ENCODE measurements at regions not wholly inside any gene's neighbourhood (a gene's known extent, or its start where the extent isn't known, plus 50 kb on each side); places are given as distances from the start of the nearest gene placed in this dataset.
"Not testable (repeated sequence)": the region's sequence is repeated elsewhere in the genome, so short reads cannot be mapped to it uniquely, and the experiment has no call there.

GRCh38 chr9:129544761-129545160 lies 76.1 kb downstream of the C9orf50 start:
- no peak for DNase-seq

DNA sequence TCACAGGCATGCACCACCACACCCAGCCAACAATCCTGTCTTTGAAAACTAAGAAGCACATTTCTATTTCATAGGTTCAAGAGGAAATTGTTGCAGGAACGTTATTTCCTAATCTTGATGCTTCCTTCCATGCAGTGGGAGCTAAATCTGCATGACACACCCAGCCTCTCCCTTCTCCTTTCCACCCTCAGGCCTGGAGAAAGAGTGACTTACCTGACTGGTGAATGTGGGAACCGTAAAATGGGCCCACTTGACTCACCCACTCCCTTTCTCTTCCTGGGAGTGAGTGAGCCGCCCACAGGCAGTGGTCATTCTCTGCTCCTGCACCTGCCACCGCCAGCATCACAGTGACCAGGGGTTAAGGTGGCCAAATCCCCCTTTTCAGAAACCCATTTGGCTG lies 78.2 kb downstream of the C9orf50 start:
- no peak for DNase-seq

DNA sequence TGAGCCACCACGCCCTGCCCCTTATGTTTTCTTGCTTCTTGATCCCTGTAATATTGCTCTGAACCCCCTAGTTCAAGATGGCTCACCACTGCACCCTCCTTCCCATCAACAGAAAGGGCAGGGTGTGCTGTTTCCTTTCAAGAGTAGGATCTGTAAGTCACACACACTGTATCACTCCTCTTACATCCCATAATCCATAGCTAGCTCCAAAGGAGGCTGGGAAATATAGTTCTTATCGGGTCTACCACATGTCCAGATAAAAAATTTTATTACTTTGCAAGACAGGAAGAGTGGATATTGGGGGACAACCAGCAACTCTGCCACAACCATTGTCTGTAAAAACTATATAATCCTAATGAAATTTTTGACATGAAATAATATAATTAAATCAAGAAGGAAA lies 79.6 kb downstream of the C9orf50 start:
- DNase-seq = no peak

- no peak for DNase-seq
Observed at GRCh38 chr9:129539446-129539845, 81.5 kb downstream of the C9orf50 start.

DNA sequence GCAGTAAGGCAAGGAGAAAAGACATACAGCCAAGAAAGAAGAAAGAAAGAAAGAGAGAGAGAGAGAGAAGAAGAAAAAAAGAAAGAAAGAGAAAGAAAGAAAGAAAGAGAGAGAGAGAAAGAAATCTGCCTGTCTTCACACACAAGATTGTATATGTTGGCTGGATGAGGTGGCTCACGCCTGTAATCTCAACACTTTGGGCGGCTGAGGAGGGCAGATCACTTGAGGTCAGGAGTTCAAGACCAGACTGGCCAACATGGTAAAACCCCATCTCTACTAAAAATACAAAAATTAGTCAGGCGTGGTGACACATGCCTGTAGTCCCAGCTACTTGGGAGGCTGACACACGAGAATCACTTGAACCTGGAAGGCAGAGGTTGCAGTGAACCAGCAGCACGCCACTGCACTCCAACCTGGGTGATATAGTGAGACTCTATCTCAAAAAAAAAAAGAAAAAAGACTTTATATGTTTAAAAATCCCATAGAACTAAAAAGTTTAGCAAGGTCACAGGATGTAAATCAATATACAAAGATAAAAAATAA lies 89.0 kb downstream of the C9orf50 start:
- DNase-seq = not testable (repeated sequence)

GRCh38 chr9:129527955-129528354 lies 92.9 kb downstream of the C9orf50 start:
- DNase-seq = not testable (repeated sequence)

GRCh38 chr9:129525656-129526196 lies 95.2 kb downstream of the C9orf50 start:
- DNase-seq = no peak

GRCh38 chr9:129524582-129525270 lies 96.2 kb downstream of the C9orf50 start:
- no peak for DNase-seq

- DNase-seq = no peak
Observed at GRCh38 chr9:129523943-129524581, 96.8 kb downstream of the C9orf50 start.

GRCh38 chr9:129522351-129522750 lies 98.5 kb downstream of the C9orf50 start:
- DNase-seq = no peak

DNA sequence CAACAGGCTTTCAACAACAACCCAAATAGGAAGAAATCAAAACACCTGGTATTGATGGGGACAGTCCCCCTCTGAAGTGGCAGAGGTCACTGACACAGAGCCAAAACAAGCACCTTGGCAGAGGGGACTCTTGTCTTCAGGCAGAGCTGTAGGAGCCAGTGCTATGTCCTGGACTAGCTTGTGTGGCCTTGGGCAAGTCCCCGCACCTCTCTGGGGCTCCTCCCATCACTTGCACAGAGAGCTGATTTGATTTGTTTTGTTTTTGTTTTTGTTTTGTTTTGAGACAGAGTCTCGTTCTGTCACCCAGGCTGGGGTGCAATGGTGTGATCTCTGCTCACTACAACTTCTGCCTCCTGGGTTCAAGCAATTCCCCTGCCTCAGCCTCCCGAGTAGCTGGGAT lies 100.8 kb downstream of the C9orf50 start:
- DNase-seq = no peak

DNA sequence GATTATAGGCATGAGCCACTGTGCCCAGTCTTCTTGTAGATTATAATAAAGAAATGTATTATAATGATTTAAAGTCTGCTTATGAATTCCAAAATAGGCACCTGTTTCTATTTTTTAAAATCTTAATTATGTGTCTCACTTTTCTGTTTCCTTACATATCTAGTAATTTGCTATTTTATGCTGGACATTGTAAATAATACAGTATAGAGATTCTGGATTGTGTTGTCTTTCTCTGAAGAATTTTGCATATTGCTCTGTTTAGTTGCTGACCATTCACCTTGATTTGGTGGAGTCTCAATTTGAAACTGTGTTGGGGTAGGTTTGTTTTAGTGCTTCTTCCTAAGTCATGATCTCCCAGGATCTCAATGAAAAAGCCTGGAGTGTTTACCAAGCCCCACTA lies 102.8 kb downstream of the C9orf50 start:
- no peak for DNase-seq

GRCh38 chr9:129517006-129517405 lies 103.9 kb downstream of the C9orf50 start:
- no peak for DNase-seq

GRCh38 chr9:129514891-129515290 lies 106.0 kb downstream of the C9orf50 start:
- no peak for DNase-seq

- DNase-seq = no peak
Observed at GRCh38 chr9:129514497-129514867, 106.4 kb downstream of the C9orf50 start.

GRCh38 chr9:129513856-129514496 lies 106.9 kb downstream of the C9orf50 start:
- no peak for DNase-seq

DNA sequence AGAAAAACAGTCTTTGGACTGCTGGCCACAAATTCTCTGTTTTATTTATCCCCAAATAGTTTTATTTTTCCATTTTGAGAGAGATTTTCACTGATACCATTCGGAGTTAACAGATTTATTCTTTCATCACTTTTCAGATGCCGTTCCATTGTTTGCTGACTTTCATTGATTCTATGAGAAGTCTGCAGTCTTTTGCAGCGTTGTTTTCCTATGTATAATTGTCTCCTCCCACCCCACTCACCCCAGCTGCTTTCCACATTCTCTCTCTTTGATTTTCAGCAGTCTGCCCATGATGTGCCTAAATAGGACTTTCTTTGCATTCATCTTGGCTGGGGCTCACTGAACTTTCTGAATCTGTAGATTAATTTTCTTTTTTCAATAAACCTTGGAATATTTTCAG lies 107.6 kb downstream of the C9orf50 start:
- DNase-seq = no peak

GRCh38 chr9:129511285-129511900 lies 109.5 kb downstream of the C9orf50 start:
- DNase-seq = no peak

DNA sequence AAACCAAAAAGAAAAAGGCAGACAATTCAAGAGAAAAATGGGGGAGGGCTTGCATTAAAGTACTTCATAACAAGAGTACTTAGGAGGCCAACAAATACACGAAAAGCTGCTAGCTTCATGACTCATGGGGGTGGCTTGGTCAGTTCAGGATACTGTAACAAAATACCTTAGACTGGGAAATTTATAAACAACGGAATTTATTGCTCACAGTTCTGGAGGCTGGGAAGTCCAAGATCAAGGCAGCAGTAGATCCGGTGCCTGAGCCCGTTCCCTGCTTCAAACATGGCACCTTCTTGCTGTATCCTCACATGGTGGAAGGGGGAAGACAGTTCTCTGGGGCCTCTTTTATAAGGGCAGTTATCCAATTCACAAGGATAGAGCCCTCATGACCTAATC lies 111.4 kb downstream of the C9orf50 start:
- DNase-seq = no peak

DNA sequence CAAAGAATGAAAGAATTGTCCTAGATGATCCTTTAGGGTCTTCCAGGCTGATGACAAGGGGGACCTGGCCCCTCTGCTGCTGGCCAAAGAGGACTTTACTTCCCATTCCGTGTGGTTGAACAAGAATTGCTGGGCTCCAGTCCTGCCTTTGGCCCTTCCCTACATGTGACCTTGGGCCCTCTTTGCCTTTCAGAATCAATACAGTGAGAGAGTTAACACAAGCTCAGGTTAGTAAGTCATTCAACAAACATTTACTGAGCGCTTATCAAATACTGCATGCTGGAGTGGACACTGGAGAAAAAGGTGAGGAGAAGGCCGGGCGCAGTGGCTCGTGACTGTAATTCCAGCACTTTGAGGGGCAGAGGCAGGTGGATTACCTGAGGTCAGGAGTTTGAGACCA lies 113.1 kb downstream of the C9orf50 start:
- no peak for DNase-seq

DNA sequence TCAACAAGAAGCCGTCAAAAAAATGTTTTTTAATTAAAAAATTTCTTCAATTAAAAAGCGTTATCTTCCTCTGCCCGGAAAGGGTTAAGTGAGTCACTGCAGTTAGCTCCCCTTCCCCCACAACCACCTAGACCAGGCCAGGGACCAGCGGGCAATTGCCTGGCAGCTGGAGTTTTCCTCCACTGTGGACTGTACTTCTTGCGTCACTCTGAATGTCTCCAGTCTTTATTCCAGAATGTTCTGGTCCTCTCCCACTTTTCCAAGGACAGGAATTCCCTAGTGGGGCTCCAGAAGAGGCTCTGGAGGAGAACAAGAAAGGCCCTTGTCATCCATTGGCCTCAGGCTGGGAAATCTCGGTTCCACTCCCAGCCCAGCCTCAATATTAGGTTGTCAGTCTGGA lies 114.0 kb downstream of the C9orf50 start:
- no peak for DNase-seq

- DNase-seq = no peak
Observed at GRCh38 chr9:129506041-129506440, 114.9 kb downstream of the C9orf50 start.

GRCh38 chr9:129505270-129505902 lies 115.5 kb downstream of the C9orf50 start:
- no peak for DNase-seq

Measured in stimulated activated CD8-positive, alpha-beta memory T cell treated with anti-CD3 and anti-CD28 coated beads, Interleukin-4, amount 100 ng/mL, for 48 hours (primary cell).